HL-60 (cell line): ENCODE measurements at regions not wholly inside any gene's neighbourhood (a gene's known extent, or its start where the extent isn't known, plus 50 kb on each side); places are given as distances from the start of the nearest gene placed in this dataset.
"Not testable (repeated sequence)": the region's sequence is repeated elsewhere in the genome, so short reads cannot be mapped to it uniquely, and the experiment has no call there.

Source experiments
- GABPA ChIP-seq: IDR thresholded peaks from 2 replicates; pipeline ENCODE4 v1.6.1; 2012; ENCODE audit warnings: low read depth
- POLR2AphosphoS5 ChIP-seq: IDR thresholded peaks from 2 replicates; pipeline ENCODE4 v1.6.1; 2012; ENCODE audit warnings: low read depth
- SPI1 ChIP-seq: IDR thresholded peaks from 2 replicates; pipeline ENCODE4 v1.6.1; 2012; ENCODE audit warnings: low read depth, mild to moderate bottlenecking, borderline replicate concordance
- TF ChIP-seq, protein P1 (sequence below): IDR thresholded peaks from one replicate; pipeline ENCODE4 v1.5.1; 2011; ENCODE audit warnings: low read length, control low read depth, inconsistent platforms; ENCODE audit not compliant: insufficient read depth
- TF ChIP-seq, protein P2 (sequence below): IDR thresholded peaks from 2 replicates; pipeline ENCODE4 v1.6.1; 2012; ENCODE audit warnings: low read depth; ENCODE audit not compliant: insufficient replicate concordance

DNA sequence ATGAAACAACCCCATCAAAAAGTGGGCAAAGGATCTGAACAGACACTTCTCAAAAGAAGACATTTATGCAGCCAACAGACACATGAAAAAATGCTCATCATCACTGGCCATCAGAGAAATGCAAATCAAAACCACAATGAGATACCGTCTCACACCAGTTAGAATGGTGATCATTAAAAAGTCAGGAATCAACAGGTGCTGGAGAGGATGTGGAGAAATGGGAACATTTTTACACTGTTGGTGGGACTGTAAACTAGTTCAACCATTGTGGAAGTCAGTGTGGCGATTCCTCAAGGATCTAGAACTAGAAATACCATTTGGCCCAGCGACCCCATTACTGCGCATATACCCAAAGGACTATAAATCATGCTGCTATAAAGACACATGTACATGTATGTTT, 179.1 kb downstream of the LRRC70 start:
- not testable (repeated sequence) for TF ChIP-seq POLR2AphosphoS5, GABPA, SPI1
- TF ChIP-seq, protein P1, sequence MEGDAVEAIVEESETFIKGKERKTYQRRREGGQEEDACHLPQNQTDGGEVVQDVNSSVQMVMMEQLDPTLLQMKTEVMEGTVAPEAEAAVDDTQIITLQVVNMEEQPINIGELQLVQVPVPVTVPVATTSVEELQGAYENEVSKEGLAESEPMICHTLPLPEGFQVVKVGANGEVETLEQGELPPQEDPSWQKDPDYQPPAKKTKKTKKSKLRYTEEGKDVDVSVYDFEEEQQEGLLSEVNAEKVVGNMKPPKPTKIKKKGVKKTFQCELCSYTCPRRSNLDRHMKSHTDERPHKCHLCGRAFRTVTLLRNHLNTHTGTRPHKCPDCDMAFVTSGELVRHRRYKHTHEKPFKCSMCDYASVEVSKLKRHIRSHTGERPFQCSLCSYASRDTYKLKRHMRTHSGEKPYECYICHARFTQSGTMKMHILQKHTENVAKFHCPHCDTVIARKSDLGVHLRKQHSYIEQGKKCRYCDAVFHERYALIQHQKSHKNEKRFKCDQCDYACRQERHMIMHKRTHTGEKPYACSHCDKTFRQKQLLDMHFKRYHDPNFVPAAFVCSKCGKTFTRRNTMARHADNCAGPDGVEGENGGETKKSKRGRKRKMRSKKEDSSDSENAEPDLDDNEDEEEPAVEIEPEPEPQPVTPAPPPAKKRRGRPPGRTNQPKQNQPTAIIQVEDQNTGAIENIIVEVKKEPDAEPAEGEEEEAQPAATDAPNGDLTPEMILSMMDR = not testable (repeated sequence)
- TF ChIP-seq, protein P2, sequence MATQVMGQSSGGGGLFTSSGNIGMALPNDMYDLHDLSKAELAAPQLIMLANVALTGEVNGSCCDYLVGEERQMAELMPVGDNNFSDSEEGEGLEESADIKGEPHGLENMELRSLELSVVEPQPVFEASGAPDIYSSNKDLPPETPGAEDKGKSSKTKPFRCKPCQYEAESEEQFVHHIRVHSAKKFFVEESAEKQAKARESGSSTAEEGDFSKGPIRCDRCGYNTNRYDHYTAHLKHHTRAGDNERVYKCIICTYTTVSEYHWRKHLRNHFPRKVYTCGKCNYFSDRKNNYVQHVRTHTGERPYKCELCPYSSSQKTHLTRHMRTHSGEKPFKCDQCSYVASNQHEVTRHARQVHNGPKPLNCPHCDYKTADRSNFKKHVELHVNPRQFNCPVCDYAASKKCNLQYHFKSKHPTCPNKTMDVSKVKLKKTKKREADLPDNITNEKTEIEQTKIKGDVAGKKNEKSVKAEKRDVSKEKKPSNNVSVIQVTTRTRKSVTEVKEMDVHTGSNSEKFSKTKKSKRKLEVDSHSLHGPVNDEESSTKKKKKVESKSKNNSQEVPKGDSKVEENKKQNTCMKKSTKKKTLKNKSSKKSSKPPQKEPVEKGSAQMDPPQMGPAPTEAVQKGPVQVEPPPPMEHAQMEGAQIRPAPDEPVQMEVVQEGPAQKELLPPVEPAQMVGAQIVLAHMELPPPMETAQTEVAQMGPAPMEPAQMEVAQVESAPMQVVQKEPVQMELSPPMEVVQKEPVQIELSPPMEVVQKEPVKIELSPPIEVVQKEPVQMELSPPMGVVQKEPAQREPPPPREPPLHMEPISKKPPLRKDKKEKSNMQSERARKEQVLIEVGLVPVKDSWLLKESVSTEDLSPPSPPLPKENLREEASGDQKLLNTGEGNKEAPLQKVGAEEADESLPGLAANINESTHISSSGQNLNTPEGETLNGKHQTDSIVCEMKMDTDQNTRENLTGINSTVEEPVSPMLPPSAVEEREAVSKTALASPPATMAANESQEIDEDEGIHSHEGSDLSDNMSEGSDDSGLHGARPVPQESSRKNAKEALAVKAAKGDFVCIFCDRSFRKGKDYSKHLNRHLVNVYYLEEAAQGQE = not testable (repeated sequence)
